K562 (cell line): ENCODE measurements at regions not wholly inside any gene's neighbourhood (a gene's known extent, or its start where the extent isn't known, plus 50 kb on each side); places are given as distances from the start of the nearest gene placed in this dataset.

Experiments
- ATAC-seq: fragments of 200-7000 bp; cut with Tn5 transposase; 3 replicates; pipeline ENCODE4 v1.9.1; 2020; ENCODE audit warnings: moderate library complexity
- BruUV-seq: library from RNA; stranded (reverse); fragments of 400-500 nt; replicated peaks from 2 replicates; lab custom pipeline; 2021; lab: Mats Ljungman, UMichigan
- CTCF ChIA-PET: fragments of 300-600 bp; formaldehyde crosslinking; extraction: SDS; loops from one replicate; lab custom pipeline; 2021; ENCODE audit warnings: low intra/inter-chr PET ratio; lab: Yijun Ruan, JAX
- POLR2A ChIA-PET: fragments of 300-600, 350-650 bp; sonication (Branson Sonifier 250); formaldehyde crosslinking; extraction: SDS; loops from one replicate; lab custom pipeline; 2021; ENCODE audit warnings: antibody characterized with exemption, inconsistent platforms; lab: Yijun Ruan, JAX
- DNase-seq, 4 experiments: peaks; one replicate each; pipeline versions ENCODE4 v3.0.0 to v3.0.0-alpha.2; 2011 to 2018; ENCODE audit warnings: low spot score in 3 of 4, mixed read lengths in 3 of 4; ENCODE audit errors: extremely low read depth in 1 of 4
- FAIRE-seq: peaks from 2 replicates; lab custom pipeline; 2011; peaks lifted over from hg19 to GRCh38; lab: Jason Lieb, UNC
- H2AFZ ChIP-seq: 2 replicates; pipeline ENCODE4 v1.6.0; 2011; ENCODE audit warnings: low read depth, low read length, control low read depth, inconsistent platforms
- H3K27ac ChIP-seq: fragments of 200-600 bp; 3 replicates; pipeline ENCODE4 v1.8.0; 2011; ENCODE audit warnings: low read depth, mild to moderate bottlenecking, control low read depth, inconsistent platforms, low read length, moderate library complexity, mixed read lengths; ENCODE audit errors: extremely low read depth
- H3K27me3 ChIP-seq, 2 experiments: fragments of 300-600 bp in 1 of 2; 2 replicates in 1 of 2; 3 replicates in 1 of 2; pipeline versions ENCODE4 v1.6.0 to v1.8.0; 2011; ENCODE audit warnings: inconsistent platforms in 2 of 2, low read length in 2 of 2, mild to moderate bottlenecking in 1 of 2, mixed read lengths in 1 of 2, moderate library complexity in 1 of 2; ENCODE audit not compliant: control insufficient read depth in 2 of 2, insufficient read depth in 2 of 2
- H3K36me3 ChIP-seq: fragments of 300-600 bp; 3 replicates; pipeline ENCODE4 v1.8.0; 2011; ENCODE audit warnings: mild to moderate bottlenecking, low read length, inconsistent platforms; ENCODE audit not compliant: control insufficient read depth, insufficient read depth
- H3K4me1 ChIP-seq, 2 experiments: fragments of 200-600 bp in 1 of 2; replicated peaks in 1 of 2; 2 replicates in 1 of 2; 3 replicates in 1 of 2; pipeline versions ENCODE4 v1.5.1 to v1.8.0; 2011; ENCODE audit warnings: inconsistent platforms in 2 of 2, low read length in 2 of 2, mild to moderate bottlenecking in 1 of 2, mixed read lengths in 1 of 2, moderate library complexity in 1 of 2; ENCODE audit not compliant: control insufficient read depth in 2 of 2, insufficient read depth in 2 of 2
- H3K4me2 ChIP-seq: 2 replicates; pipeline ENCODE4 v1.6.1; 2011; ENCODE audit warnings: low read length, control low read depth, inconsistent platforms, mixed read lengths; ENCODE audit not compliant: insufficient read depth
- H3K4me3 ChIP-seq: fragments of 200-600 bp; sonication (generic), shearing (Covaris generic); 2 replicates; pipeline ENCODE4 v1.5.1; 2016; ENCODE audit warnings: control low read depth, inconsistent platforms
- H3K79me2 ChIP-seq: fragments of 200-600 bp; 3 replicates; pipeline ENCODE4 v1.8.0; 2011; ENCODE audit warnings: low read length, inconsistent platforms; ENCODE audit not compliant: control insufficient read depth, insufficient read depth
- H3K9ac ChIP-seq, 2 experiments: 2 replicates each; pipeline versions ENCODE4 v1.6.0 to v1.6.1; 2011; ENCODE audit warnings: low read depth in 2 of 2, low read length in 2 of 2, control low read depth in 1 of 2, inconsistent platforms in 1 of 2, mild to moderate bottlenecking in 1 of 2, mixed read lengths in 1 of 2; ENCODE audit not compliant: insufficient read depth in 1 of 2
- H3K9me1 ChIP-seq: one replicate; pipeline ENCODE4 v1.6.0; 2011; ENCODE audit warnings: inconsistent platforms, mild to moderate bottlenecking, low read length, moderate library complexity; ENCODE audit not compliant: control insufficient read depth, insufficient read depth
- H3K9me3 ChIP-seq: replicated peaks from 2 replicates; pipeline ENCODE4 v1.5.1; 2011; ENCODE audit warnings: low read depth, low read length, inconsistent platforms; ENCODE audit not compliant: control insufficient read depth, insufficient read depth
- H4K20me1 ChIP-seq: replicated peaks from 2 replicates; pipeline ENCODE4 v1.6.1; 2011; ENCODE audit warnings: low read length, inconsistent platforms, mixed read lengths; ENCODE audit not compliant: control insufficient read depth, insufficient read depth
- CBX3 ChIP-seq, 2 experiments: IDR thresholded peaks; 1 replicate in 1 of 2; 2 replicates in 1 of 2; pipeline ENCODE4 v1.6.1; 2012; ENCODE audit warnings: inconsistent platforms in 2 of 2, low read length in 2 of 2, borderline replicate concordance in 1 of 2, control low read depth in 1 of 2
- CSDE1 ChIP-seq, 2 experiments: fragments of 450-650 bp; IDR thresholded peaks; 2 replicates each; pipeline ENCODE4 v1.6.1; 2016; ENCODE audit warnings: mild to moderate bottlenecking in 1 of 2
- DIDO1 ChIP-seq: fragments of 450-650 bp; IDR thresholded peaks from 2 replicates; pipeline ENCODE4 v1.6.1; 2016; ENCODE audit warnings: low read depth, missing biosample characterization, missing genetic modification characterization
- HCFC1 ChIP-seq: IDR thresholded peaks from 2 replicates; pipeline ENCODE4 v1.6.1; 2012; ENCODE audit warnings: low read depth, low read length, improper control_type of control experiment
- KDM2B ChIP-seq: fragments of 250-450 bp; sonication (Bioruptor Pico); IDR thresholded peaks from 2 replicates; pipeline ENCODE4 v1.8.0; 2021; ENCODE audit warnings: mild to moderate bottlenecking, moderate library complexity
- POLR2AphosphoS2 ChIP-seq: IDR thresholded peaks from 2 replicates; pipeline ENCODE4 v1.6.1; 2012; ENCODE audit warnings: low read length, improper control_type of control experiment
- RERE ChIP-seq: sonication (generic); formaldehyde crosslinking; IDR thresholded peaks from 2 replicates; pipeline ENCODE4 v1.8.0; 2023; ENCODE audit warnings: missing genetic modification reagents, mild to moderate bottlenecking, borderline replicate concordance
- SIN3B ChIP-seq: fragments of 450-650 bp; IDR thresholded peaks from 2 replicates; pipeline ENCODE4 v1.6.1; 2017; ENCODE audit warnings: low read depth, mild to moderate bottlenecking, moderate library complexity
- SIRT6 ChIP-seq: IDR thresholded peaks from one replicate; pipeline ENCODE4 v1.6.1; 2012; ENCODE audit warnings: low read depth, mild to moderate bottlenecking, control low read depth, inconsistent platforms, low read length, moderate library complexity
- SNRNP70 ChIP-seq: fragments of 200-400 bp; formaldehyde crosslinking; optimal IDR thresholded peaks from 2 replicates; pipeline ENCODE3; 2017; ENCODE audit warnings: low read depth, low read length
- SOX6 ChIP-seq: fragments of 450-650 bp; IDR thresholded peaks from 2 replicates; pipeline ENCODE4 v1.6.1; 2014; ENCODE audit warnings: mild to moderate bottlenecking
- ZC3H8 ChIP-seq: fragments of 450-650 bp; IDR thresholded peaks from 2 replicates; pipeline ENCODE4 v1.6.1; 2017
- ZNF140 ChIP-seq: fragments of 250-450 bp; sonication (Bioruptor Pico); IDR thresholded peaks from 2 replicates; pipeline ENCODE4 v1.8.0; 2021; ENCODE audit warnings: moderate library complexity, mild to moderate bottlenecking, inconsistent platforms
- ZNF184 ChIP-seq: sonication (generic); formaldehyde crosslinking; IDR thresholded peaks from 2 replicates; pipeline ENCODE4 v1.5.0; 2020; ENCODE audit warnings: missing genetic modification reagents
- ZNF316 ChIP-seq: fragments of 450-650 bp; IDR thresholded peaks from 2 replicates; pipeline ENCODE4 v1.6.1; 2016
- ZNF76 ChIP-seq: fragments of 250-450 bp; sonication (Bioruptor Pico); IDR thresholded peaks from 2 replicates; pipeline ENCODE4 v1.4.0; 2020; ENCODE audit warnings: mild to moderate bottlenecking, moderate library complexity, borderline replicate concordance
- WGBS: fragments of 100-300 bp; shearing (Covaris generic); methylation state at CpG from one replicate; pipeline ENCODE4 v1.1.6; 2016; ENCODE audit warnings: low coverage, mixed read lengths; ENCODE audit not compliant: insufficient coverage; ENCODE audit errors: missing lambda C conversion rate; 5-methylcytosine and 5-hydroxymethylcytosine counted together
- in situ Hi-C: fragments of 300-500 bp; cut with MboI; formaldehyde crosslinking; loops from 4 replicates; pipeline ENCODE4 v1.15.0; 2018; ENCODE audit warnings: inconsistent platforms, mixed read lengths
- intact Hi-C: fragments of 100-400 bp; cut with micrococcal nuclease; formaldehyde crosslinking; loops from 2 replicates; pipeline ENCODE4 v1.14.2; 2022

DNA sequence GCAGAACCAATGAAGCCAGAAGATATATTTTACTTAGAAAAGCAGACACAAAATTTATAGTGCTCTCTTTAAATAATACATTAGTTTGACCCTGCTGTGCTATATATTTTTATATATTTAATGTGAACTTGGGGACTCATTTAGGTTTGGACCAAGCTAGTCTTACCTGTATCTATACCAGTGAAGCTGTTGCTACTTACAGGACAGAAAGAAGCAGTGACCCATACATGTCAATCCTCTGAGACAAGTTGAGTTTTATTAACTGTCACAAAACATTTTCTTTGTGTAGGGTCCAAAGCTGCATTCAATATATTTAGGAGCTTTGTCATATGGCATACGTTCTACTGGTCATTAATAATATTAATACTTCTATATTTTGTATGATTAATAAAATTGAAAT, 327.7 kb upstream of the NUDT12 start:
- no TSS peak for BruUV-seq
- 0% methylated on average over 1 of the region's 1 CpG for whole genome bisulfite sequencing
- no peak overlapping the region for H3K4me2 ChIP-seq
- no peak overlapping the region for H3K4me3 ChIP-seq
- no peaks in the 10 kb centered on the region for H3K79me2 ChIP-seq
- intact Hi-C loops, result no loop called here
- no peak overlapping the region for H3K9ac ChIP-seq
- in situ Hi-C loops, result no loop called here
- H4K20me1 ChIP-seq, result no peaks in the 10 kb centered on the region
- no peak for TF ChIP-seq CSDE1 (IDR thresholded peaks at IDR 0.05)
- TF ChIP-seq DIDO1 (tag), result no peak
- no peak for TF ChIP-seq RERE
- no peak for TF ChIP-seq ZC3H8
- no peak for TF ChIP-seq ZNF184 (CRISPR knock-in tag)
- TF ChIP-seq KDM2B (CRISPR knock-in tag), result no peak
- no peak for TF ChIP-seq CBX3 (IDR thresholded peaks at IDR 0.05; ENCODE audit: borderline replicate concordance in 1 of 2, low read length in 2 of 2)
- no peak for TF ChIP-seq ZNF140 (CRISPR knock-in tag)
- no peak for TF ChIP-seq SIRT6
- TF ChIP-seq SIN3B, result no peak
- TF ChIP-seq SOX6, result no peak
- TF ChIP-seq HCFC1, result no peak
- TF ChIP-seq POLR2AphosphoS2, result no peak
- TF ChIP-seq SNRNP70, result no peak
- no peak for TF ChIP-seq ZNF76 (CRISPR knock-in tag)
- no peak for TF ChIP-seq ZNF316
- H3K4me1 ChIP-seq, result no peaks in the 10 kb centered on the region
- no peak overlapping the region for H3K27ac ChIP-seq
- no peak overlapping the region for H2AFZ ChIP-seq
- no peak for ATAC-seq
- no peaks in the 10 kb centered on the region for H3K9me1 ChIP-seq
- no peaks in the 10 kb centered on the region for H3K27me3 ChIP-seq
- no peak for DNase-seq
- FAIRE-seq, result no peak
- H3K36me3 ChIP-seq, result no peaks in the 10 kb centered on the region
- POLR2A ChIA-PET, result no interaction called here
- no peaks in the 10 kb centered on the region for H3K9me3 ChIP-seq
- CTCF ChIA-PET, result no interaction called here
